Vagina (tissue), 2 donors: ENCODE measurements at regions not wholly inside any gene's neighbourhood (a gene's known extent, or its start where the extent isn't known, plus 50 kb on each side); places are given as distances from the start of the nearest gene placed in this dataset.

Source experiments
- POLR2A ChIP-seq, 2 donors: fragments of 450-650 bp; IDR thresholded peaks; one replicate each; pipeline ENCODE4 v1.6.1; 2017; ENCODE audit warnings: antibody characterized with exemption in 2 of 2, mild to moderate bottlenecking in 2 of 2, moderate library complexity in 2 of 2
- POLR2AphosphoS5 ChIP-seq, 2 donors: sonication (generic); formaldehyde crosslinking; IDR thresholded peaks; one replicate each; pipeline ENCODE4 v1.9.0; 2017; ENCODE audit warnings: antibody characterized with exemption in 2 of 2, mild to moderate bottlenecking in 2 of 2, low read depth in 1 of 2; ENCODE audit not compliant: insufficient read depth in 1 of 2
- TF ChIP-seq, protein P1 (sequence below), 3 experiments: fragments of 450-650 bp in 2 of 3; fragments of 200-600 bp in 1 of 3; sonication (generic) in 1 of 3; IDR thresholded peaks; one replicate each; pipeline ENCODE4 v1.5.1; 2017 to 2019; ENCODE audit warnings: antibody characterized with exemption in 3 of 3, mild to moderate bottlenecking in 2 of 3, moderate library complexity in 2 of 3

GRCh38 chr7:19290968-19291367, 145.7 kb upstream of the FERD3L start:
- TF ChIP-seq, protein P1, sequence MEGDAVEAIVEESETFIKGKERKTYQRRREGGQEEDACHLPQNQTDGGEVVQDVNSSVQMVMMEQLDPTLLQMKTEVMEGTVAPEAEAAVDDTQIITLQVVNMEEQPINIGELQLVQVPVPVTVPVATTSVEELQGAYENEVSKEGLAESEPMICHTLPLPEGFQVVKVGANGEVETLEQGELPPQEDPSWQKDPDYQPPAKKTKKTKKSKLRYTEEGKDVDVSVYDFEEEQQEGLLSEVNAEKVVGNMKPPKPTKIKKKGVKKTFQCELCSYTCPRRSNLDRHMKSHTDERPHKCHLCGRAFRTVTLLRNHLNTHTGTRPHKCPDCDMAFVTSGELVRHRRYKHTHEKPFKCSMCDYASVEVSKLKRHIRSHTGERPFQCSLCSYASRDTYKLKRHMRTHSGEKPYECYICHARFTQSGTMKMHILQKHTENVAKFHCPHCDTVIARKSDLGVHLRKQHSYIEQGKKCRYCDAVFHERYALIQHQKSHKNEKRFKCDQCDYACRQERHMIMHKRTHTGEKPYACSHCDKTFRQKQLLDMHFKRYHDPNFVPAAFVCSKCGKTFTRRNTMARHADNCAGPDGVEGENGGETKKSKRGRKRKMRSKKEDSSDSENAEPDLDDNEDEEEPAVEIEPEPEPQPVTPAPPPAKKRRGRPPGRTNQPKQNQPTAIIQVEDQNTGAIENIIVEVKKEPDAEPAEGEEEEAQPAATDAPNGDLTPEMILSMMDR (IDR thresholded peaks at IDR 0.05): no peak
- TF ChIP-seq POLR2A (IDR thresholded peaks at IDR 0.05) (no peak), POLR2AphosphoS5 (IDR thresholded peaks at IDR 0.05; ENCODE audit: insufficient read depth in 1 of 2, low read depth in 1 of 2) (no peak)
